Body of pancreas (tissue), 4 donors: ENCODE measurements at regions not wholly inside any gene's neighbourhood (a gene's known extent, or its start where the extent isn't known, plus 50 kb on each side); places are given as distances from the start of the nearest gene placed in this dataset.

ENCODE experiments used
- POLR2A ChIP-seq, 3 donors: fragments of 450-650 bp; IDR thresholded peaks; one replicate each; pipeline ENCODE4 v1.6.1; 2016; ENCODE audit warnings: antibody characterized with exemption in 3 of 3, mild to moderate bottlenecking in 2 of 3
- TF ChIP-seq, protein P1 (sequence below), 7 experiments: fragments of 450-650 bp in 4 of 7; fragments of 200-600 bp in 3 of 7; sonication (generic) in 3 of 7; IDR thresholded peaks; one replicate each; pipeline ENCODE4 v1.5.1; 2016 to 2019; ENCODE audit warnings: antibody characterized with exemption in 7 of 7

DNA sequence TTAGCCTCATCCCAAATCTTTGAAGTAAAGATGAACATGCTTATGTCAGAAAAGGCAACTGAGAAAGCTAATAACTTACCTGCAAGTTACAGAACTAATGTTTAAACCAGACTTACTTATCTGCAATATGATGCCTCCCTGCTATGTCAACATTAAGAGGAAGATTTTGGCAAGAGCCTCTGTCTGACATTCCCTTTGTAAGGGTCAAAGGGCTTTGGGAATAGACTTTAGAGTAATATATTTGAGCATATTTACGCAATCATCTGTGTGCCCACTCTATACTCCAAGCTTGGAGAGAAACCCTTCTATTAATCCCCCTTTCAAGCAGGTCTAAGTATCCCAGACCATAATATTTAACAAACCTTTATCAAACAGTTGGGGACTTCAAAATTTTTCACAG lies 389.4 kb downstream of the NPIPA8 start:
- TF ChIP-seq POLR2A (IDR thresholded peaks at IDR 0.05): no peak
- TF ChIP-seq, protein P1, sequence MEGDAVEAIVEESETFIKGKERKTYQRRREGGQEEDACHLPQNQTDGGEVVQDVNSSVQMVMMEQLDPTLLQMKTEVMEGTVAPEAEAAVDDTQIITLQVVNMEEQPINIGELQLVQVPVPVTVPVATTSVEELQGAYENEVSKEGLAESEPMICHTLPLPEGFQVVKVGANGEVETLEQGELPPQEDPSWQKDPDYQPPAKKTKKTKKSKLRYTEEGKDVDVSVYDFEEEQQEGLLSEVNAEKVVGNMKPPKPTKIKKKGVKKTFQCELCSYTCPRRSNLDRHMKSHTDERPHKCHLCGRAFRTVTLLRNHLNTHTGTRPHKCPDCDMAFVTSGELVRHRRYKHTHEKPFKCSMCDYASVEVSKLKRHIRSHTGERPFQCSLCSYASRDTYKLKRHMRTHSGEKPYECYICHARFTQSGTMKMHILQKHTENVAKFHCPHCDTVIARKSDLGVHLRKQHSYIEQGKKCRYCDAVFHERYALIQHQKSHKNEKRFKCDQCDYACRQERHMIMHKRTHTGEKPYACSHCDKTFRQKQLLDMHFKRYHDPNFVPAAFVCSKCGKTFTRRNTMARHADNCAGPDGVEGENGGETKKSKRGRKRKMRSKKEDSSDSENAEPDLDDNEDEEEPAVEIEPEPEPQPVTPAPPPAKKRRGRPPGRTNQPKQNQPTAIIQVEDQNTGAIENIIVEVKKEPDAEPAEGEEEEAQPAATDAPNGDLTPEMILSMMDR (IDR thresholded peaks at IDR 0.05): no peak
